Cerebellar cortex (tissue), 1 donor: ENCODE measurements at regions not wholly inside any gene's neighbourhood (a gene's known extent, or its start where the extent isn't known, plus 50 kb on each side); places are given as distances from the start of the nearest gene placed in this dataset.
"Not testable (repeated sequence)": the region's sequence is repeated elsewhere in the genome, so short reads cannot be mapped to it uniquely, and the experiment has no call there.

Experiments used
- DNase-seq: peaks from one replicate; pipeline ENCODE4 v3.0.0-alpha.2; 2015; ENCODE audit warnings: low spot score

- no peak for DNase-seq
These were observed 122.7 kb upstream of the C1GALT1C1 start for GRCh38 chrX:120752431-120753082.

- DNase-seq = no peak
These were observed 121.8 kb upstream of the C1GALT1C1 start for GRCh38 chrX:120751683-120752082.

- no peak for DNase-seq
These were observed 120.5 kb upstream of the C1GALT1C1 start for GRCh38 chrX:120750381-120750780.

- DNase-seq = no peak
These were observed 119.4 kb upstream of the C1GALT1C1 start for GRCh38 chrX:120749141-120749846.

GRCh38 chrX:120746153-120746552, 116.3 kb upstream of the C1GALT1C1 start:
- no peak for DNase-seq

GRCh38 chrX:120742946-120743665, 113.3 kb upstream of the C1GALT1C1 start:
- no peak for DNase-seq

GRCh38 chrX:120741452-120741851, 111.6 kb upstream of the C1GALT1C1 start:
- DNase-seq = no peak

- no peak for DNase-seq
These were observed 110.2 kb upstream of the C1GALT1C1 start for GRCh38 chrX:120740072-120740471.

GRCh38 chrX:120739300-120739699, 109.4 kb upstream of the C1GALT1C1 start:
- no peak for DNase-seq

- DNase-seq = no peak
These were observed 107.1 kb upstream of the C1GALT1C1 start for GRCh38 chrX:120736989-120737388.

GRCh38 chrX:120735966-120736365, 106.1 kb upstream of the C1GALT1C1 start:
- no peak for DNase-seq

- no peak for DNase-seq
These were observed 103.0 kb upstream of the C1GALT1C1 start for GRCh38 chrX:120732879-120733278.

GRCh38 chrX:120732461-120732860, 102.6 kb upstream of the C1GALT1C1 start:
- DNase-seq = no peak

- no peak for DNase-seq
These were observed 101.5 kb upstream of the C1GALT1C1 start for GRCh38 chrX:120731386-120731785.

- not testable (repeated sequence) for DNase-seq
These were observed 99.8 kb upstream of the C1GALT1C1 start for GRCh38 chrX:120729506-120730255.

GRCh38 chrX:120727911-120728310, 98.1 kb upstream of the C1GALT1C1 start:
- no peak for DNase-seq

GRCh38 chrX:120727452-120727851, 97.6 kb upstream of the C1GALT1C1 start:
- DNase-seq = no peak

GRCh38 chrX:120726294-120726693, 96.4 kb upstream of the C1GALT1C1 start:
- DNase-seq = no peak

GRCh38 chrX:120725874-120726273, 96.0 kb upstream of the C1GALT1C1 start:
- DNase-seq = no peak

- DNase-seq = no peak
These were observed 89.8 kb upstream of the C1GALT1C1 start for GRCh38 chrX:120719622-120720021.

- DNase-seq = no peak
These were observed 89.1 kb upstream of the C1GALT1C1 start for GRCh38 chrX:120718969-120719368.

GRCh38 chrX:120702337-120702736, 72.5 kb upstream of the C1GALT1C1 start:
- DNase-seq = not testable (repeated sequence)
